ENCODE measurements at regions not wholly inside any gene's neighbourhood (a gene's known extent, or its start where the extent isn't known, plus 50 kb on each side); places are given as distances from the start of the nearest gene placed in this dataset.

DNA sequence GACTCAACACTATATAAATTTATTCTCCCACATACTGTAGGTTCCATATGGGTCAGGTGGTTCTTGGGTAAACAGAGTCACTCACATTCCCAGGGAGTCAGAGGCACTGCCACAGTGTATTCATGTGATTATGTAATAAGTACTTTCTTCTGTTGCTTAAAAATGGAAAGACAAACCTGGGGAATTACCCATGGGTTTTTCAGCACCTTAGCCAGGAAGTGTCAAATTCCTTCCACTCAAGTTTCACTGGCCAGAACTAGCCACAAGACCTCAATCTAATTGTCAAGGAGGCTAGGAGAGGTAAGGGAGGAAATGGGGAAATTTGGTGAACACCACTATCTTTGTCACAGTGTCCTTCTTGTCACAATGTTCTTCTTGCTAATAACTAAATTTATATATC, 333.2 kb upstream of the MDGA2 start (continued):
- no peak for TF ChIP-seq ZFP30 (CRISPR knock-in tag; IDR thresholded peaks at IDR 0.05)
- TF ChIP-seq ZFP3 (CRISPR knock-in tag; IDR thresholded peaks at IDR 0.05): no peak
- TF ChIP-seq ARNTL (CRISPR knock-in tag; IDR thresholded peaks at IDR 0.05; ENCODE audit: borderline replicate concordance, low read depth): no peak
- no peak for TF ChIP-seq RARB (CRISPR knock-in tag; IDR thresholded peaks at IDR 0.05)
- no peak for TF ChIP-seq OSR1 (CRISPR knock-in tag; IDR thresholded peaks at IDR 0.05)

DNA sequence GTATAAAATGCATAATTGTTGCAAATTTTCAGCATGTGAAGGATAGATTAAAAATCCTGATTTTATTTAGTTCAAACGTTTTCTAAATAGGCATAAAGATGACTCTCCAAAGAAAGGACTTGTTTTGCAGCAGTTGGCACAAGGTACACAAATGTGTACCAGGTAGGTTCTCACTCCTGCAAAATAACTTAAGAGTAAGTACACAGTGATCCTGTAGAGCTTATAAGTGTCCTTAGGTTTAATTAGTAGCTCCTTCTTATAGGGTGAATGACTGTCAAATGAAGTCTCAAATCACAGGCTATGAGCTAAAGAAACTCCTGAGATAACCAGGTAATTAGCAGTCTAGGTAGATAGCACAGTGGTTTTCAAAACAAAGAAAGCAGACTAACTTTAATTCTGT, 330.6 kb upstream of the MDGA2 start:
- no peak for TF ChIP-seq RARB (CRISPR knock-in tag; IDR thresholded peaks at IDR 0.05)
- no peak for TF ChIP-seq ZNF565 (CRISPR knock-in tag; conservative IDR thresholded peaks at IDR 0.05; ENCODE audit: low read depth)
- TF ChIP-seq ZFP3 (CRISPR knock-in tag; IDR thresholded peaks at IDR 0.05): no peak
- TF ChIP-seq, protein P1, sequence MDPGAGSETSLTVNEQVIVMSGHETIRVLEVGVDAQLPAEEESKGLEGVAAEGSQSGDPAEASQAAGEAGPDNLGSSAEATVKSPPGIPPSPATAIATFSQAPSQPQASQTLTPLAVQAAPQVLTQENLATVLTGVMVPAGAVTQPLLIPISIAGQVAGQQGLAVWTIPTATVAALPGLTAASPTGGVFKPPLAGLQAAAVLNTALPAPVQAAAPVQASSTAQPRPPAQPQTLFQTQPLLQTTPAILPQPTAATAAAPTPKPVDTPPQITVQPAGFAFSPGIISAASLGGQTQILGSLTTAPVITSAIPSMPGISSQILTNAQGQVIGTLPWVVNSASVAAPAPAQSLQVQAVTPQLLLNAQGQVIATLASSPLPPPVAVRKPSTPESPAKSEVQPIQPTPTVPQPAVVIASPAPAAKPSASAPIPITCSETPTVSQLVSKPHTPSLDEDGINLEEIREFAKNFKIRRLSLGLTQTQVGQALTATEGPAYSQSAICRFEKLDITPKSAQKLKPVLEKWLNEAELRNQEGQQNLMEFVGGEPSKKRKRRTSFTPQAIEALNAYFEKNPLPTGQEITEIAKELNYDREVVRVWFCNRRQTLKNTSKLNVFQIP (CRISPR knock-in tag; IDR thresholded peaks at IDR 0.05; ENCODE audit: borderline replicate concordance, low read depth): no peak
- TF ChIP-seq ISL1 (CRISPR knock-in tag; IDR thresholded peaks at IDR 0.05): no peak
- no peak for TF ChIP-seq TOX (CRISPR knock-in tag; IDR thresholded peaks at IDR 0.05; ENCODE audit: borderline replicate concordance)
- no peak for TF ChIP-seq ESRRG (CRISPR knock-in tag; IDR thresholded peaks at IDR 0.05)
- TF ChIP-seq, protein P2, sequence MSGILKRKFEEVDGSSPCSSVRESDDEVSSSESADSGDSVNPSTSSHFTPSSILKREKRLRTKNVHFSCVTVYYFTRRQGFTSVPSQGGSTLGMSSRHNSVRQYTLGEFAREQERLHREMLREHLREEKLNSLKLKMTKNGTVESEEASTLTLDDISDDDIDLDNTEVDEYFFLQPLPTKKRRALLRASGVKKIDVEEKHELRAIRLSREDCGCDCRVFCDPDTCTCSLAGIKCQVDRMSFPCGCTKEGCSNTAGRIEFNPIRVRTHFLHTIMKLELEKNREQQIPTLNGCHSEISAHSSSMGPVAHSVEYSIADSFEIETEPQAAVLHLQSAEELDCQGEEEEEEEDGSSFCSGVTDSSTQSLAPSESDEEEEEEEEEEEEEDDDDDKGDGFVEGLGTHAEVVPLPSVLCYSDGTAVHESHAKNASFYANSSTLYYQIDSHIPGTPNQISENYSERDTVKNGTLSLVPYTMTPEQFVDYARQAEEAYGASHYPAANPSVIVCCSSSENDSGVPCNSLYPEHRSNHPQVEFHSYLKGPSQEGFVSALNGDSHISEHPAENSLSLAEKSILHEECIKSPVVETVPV (CRISPR knock-in tag; IDR thresholded peaks at IDR 0.05): no peak
- no peak for TF ChIP-seq GLIS3 (CRISPR knock-in tag; IDR thresholded peaks at IDR 0.05)
- TF ChIP-seq, protein P3, sequence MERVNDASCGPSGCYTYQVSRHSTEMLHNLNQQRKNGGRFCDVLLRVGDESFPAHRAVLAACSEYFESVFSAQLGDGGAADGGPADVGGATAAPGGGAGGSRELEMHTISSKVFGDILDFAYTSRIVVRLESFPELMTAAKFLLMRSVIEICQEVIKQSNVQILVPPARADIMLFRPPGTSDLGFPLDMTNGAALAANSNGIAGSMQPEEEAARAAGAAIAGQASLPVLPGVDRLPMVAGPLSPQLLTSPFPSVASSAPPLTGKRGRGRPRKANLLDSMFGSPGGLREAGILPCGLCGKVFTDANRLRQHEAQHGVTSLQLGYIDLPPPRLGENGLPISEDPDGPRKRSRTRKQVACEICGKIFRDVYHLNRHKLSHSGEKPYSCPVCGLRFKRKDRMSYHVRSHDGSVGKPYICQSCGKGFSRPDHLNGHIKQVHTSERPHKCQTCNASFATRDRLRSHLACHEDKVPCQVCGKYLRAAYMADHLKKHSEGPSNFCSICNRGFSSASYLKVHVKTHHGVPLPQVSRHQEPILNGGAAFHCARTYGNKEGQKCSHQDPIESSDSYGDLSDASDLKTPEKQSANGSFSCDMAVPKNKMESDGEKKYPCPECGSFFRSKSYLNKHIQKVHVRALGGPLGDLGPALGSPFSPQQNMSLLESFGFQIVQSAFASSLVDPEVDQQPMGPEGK (CRISPR knock-in tag; IDR thresholded peaks at IDR 0.05; ENCODE audit: borderline replicate concordance): no peak
- TF ChIP-seq ZFP30 (CRISPR knock-in tag; IDR thresholded peaks at IDR 0.05): no peak
- no peak for TF ChIP-seq OSR1 (CRISPR knock-in tag; IDR thresholded peaks at IDR 0.05)
- TF ChIP-seq, protein P4, sequence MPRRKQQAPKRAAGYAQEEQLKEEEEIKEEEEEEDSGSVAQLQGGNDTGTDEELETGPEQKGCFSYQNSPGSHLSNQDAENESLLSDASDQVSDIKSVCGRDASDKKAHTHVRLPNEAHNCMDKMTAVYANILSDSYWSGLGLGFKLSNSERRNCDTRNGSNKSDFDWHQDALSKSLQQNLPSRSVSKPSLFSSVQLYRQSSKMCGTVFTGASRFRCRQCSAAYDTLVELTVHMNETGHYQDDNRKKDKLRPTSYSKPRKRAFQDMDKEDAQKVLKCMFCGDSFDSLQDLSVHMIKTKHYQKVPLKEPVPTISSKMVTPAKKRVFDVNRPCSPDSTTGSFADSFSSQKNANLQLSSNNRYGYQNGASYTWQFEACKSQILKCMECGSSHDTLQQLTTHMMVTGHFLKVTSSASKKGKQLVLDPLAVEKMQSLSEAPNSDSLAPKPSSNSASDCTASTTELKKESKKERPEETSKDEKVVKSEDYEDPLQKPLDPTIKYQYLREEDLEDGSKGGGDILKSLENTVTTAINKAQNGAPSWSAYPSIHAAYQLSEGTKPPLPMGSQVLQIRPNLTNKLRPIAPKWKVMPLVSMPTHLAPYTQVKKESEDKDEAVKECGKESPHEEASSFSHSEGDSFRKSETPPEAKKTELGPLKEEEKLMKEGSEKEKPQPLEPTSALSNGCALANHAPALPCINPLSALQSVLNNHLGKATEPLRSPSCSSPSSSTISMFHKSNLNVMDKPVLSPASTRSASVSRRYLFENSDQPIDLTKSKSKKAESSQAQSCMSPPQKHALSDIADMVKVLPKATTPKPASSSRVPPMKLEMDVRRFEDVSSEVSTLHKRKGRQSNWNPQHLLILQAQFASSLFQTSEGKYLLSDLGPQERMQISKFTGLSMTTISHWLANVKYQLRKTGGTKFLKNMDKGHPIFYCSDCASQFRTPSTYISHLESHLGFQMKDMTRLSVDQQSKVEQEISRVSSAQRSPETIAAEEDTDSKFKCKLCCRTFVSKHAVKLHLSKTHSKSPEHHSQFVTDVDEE (CRISPR knock-in tag; IDR thresholded peaks at IDR 0.05): no peak
- no peak for ATAC-seq

DNA sequence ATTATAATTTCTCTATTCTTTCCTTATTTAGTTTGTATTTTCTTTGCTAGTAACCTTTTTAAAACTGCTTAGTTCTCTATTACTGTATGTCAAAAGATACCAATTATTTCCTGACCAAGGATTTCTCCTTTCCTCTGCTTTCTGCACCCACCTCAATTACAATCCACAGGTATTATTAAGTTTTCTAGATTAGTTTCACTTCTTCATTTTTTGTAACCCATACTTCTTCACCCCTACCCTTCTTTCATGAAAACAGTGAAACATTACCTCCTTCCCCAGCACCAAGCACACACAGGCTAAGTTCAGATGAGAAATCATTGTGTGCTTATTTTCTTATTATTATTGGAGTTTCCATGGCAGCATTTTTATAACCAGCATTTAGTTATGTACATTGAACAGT, 318.5 kb upstream of the MDGA2 start:
- no peak for ATAC-seq
- TF ChIP-seq CSDC2 (CRISPR knock-in tag; IDR thresholded peaks at IDR 0.05) (no peak), ARNTL (CRISPR knock-in tag; IDR thresholded peaks at IDR 0.05; ENCODE audit: borderline replicate concordance, low read depth) (no peak), ZC3H10 (CRISPR knock-in tag; IDR thresholded peaks at IDR 0.05) (no peak), ZNF565 (CRISPR knock-in tag; conservative IDR thresholded peaks at IDR 0.05; ENCODE audit: low read depth) (no peak)

DNA sequence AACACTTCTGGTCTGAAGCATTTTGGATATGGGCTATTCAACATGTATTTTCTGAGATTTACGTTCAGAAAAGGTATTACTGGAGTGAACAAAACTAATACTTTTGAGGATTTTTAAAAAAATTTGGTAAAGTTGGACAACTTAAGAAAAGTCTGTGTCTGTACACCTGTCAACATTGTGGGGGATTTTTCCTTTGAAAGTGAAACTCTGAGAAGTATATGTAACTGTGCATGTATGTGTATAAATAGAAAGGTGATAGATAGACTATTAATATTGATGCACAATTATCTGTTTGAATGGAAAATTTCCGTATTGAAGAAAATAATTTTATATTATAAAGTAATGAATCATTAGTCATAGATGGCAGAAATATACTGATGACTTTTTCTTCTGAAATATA, 312.8 kb upstream of the MDGA2 start:
- no peak for ATAC-seq
- TF ChIP-seq RARB (CRISPR knock-in tag; IDR thresholded peaks at IDR 0.05): no peak

DNA sequence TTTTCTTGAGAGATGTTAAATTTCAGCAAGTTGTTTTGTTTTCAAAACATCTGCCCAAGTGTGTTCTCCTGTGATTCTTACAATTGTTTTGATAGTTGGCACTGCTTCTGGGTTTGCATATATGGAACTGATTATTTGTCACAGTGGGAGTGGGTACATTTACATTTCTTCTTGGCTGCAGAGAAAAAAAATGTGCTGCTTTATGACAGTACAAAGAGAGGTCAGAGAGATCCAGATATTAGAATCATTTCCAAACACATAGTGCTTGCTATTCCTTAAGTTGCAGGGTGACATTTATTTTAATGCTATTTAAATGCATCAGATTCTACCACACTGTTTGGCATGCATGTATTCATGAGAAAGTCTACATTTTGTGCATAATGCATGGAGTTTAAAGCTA, 303.5 kb upstream of the MDGA2 start:
- ATAC-seq: no peak
- TF ChIP-seq, protein P5, sequence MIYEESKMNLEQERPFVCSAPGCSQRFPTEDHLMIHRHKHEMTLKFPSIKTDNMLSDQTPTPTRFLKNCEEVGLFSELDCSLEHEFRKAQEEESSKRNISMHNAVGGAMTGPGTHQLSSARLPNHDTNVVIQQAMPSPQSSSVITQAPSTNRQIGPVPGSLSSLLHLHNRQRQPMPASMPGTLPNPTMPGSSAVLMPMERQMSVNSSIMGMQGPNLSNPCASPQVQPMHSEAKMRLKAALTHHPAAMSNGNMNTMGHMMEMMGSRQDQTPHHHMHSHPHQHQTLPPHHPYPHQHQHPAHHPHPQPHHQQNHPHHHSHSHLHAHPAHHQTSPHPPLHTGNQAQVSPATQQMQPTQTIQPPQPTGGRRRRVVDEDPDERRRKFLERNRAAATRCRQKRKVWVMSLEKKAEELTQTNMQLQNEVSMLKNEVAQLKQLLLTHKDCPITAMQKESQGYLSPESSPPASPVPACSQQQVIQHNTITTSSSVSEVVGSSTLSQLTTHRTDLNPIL (CRISPR knock-in tag; IDR thresholded peaks at IDR 0.05; ENCODE audit: low read depth): no peak
- TF ChIP-seq TOX (CRISPR knock-in tag; IDR thresholded peaks at IDR 0.05; ENCODE audit: borderline replicate concordance) (no peak), OSR1 (CRISPR knock-in tag; IDR thresholded peaks at IDR 0.05) (no peak), GLIS3 (CRISPR knock-in tag; IDR thresholded peaks at IDR 0.05) (no peak), RARB (CRISPR knock-in tag; IDR thresholded peaks at IDR 0.05) (no peak), PPARA (CRISPR knock-in tag; IDR thresholded peaks at IDR 0.05; ENCODE audit: borderline replicate concordance) (no peak), CSDC2 (CRISPR knock-in tag; IDR thresholded peaks at IDR 0.05) (no peak), ISL1 (CRISPR knock-in tag; IDR thresholded peaks at IDR 0.05) (no peak), BACH2 (CRISPR knock-in tag; IDR thresholded peaks at IDR 0.05; ENCODE audit: borderline replicate concordance) (no peak), ESRRG (CRISPR knock-in tag; IDR thresholded peaks at IDR 0.05) (no peak), ZFP30 (CRISPR knock-in tag; IDR thresholded peaks at IDR 0.05) (no peak), ZFP3 (CRISPR knock-in tag; IDR thresholded peaks at IDR 0.05) (no peak)
- TF ChIP-seq, protein P2 (CRISPR knock-in tag; IDR thresholded peaks at IDR 0.05): no peak
- TF ChIP-seq, protein P1 (CRISPR knock-in tag; IDR thresholded peaks at IDR 0.05; ENCODE audit: borderline replicate concordance, low read depth): no peak

Measured in SK-N-SH treated with all-trans-retinoic acid at 6 μM for 48 hours (cell line).